Hematopoietic multipotent progenitor cell treated with erythropoietin and hydrocortisone succinate and interleukin-3 and kit ligand, for 15 days (in vitro differentiated cells): ENCODE measurements at regions not wholly inside any gene's neighbourhood (a gene's known extent, or its start where the extent isn't known, plus 50 kb on each side); places are given as distances from the start of the nearest gene placed in this dataset.

Experiments used
- DNase-seq: peaks from one replicate; pipeline ENCODE4 v3.0.0-alpha.2; 2015; ENCODE audit warnings: low spot score

DNA sequence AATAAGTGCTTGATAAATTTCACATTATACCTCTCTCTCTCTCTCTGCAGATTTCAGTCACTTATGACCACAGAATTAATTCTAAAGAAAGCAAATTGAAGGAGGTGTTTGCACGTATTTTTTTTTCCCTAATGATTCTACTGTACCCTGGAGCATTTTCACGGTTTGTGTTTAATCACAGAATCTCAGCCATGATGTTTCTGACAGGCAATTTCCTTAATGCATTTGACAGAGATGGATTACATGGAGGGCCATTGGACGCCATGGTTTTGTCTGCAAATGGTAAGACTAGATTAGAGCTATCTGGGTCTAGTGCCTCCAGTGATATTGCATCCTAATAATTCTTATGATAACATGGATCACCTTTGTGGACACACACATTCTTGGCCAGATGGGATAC lies 147.5 kb upstream of the RBFOX1 start:
- DNase-seq = no peak

DNA sequence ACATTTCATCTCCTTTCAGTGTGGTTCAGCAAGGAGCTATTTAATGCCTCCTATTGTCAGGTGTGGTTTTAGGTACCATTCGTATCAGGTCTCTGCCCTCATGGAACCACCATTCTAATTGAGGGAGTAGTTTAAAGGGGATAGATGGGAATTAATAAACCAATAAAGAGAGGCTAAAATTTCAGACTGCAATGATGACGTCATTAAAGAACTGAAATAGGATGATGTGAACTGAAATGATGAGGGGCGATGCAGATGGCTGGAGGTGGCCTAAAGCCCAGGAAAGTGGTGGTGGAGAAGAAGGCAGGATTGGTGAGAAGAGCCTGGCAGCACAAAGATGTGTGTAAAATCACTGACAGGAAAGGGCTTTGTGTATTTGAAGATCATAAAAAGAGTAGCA lies 148.9 kb upstream of the RBFOX1 start:
- DNase-seq = no peak

DNA sequence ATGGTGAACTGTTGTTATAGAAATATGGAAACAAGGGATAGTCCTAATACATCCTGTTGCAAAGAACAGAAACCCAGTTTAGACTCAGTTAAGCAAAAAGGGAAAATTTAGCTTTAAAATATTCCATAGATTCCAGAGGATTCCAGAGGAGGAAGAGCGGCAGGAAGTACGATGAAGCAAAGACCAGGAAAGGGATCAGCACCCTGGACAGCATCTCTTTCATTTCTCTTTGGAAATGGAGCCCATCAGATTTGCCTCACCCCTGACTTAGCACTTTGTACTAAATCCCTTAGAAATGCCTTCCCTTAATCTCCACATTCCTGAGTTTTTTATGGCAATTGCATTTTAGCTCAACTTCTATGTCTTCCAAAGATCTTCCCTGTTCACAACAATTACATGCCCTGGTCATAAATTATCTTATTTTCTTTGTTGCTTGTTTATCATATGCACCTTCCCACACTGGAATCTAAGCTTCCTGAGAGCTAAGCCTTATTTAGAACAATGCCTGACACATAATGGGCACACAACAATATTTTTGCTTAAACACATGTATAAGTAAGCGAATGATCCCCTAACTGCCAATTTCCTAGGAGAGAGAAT lies 150.0 kb upstream of the RBFOX1 start:
- no peak for DNase-seq

DNA sequence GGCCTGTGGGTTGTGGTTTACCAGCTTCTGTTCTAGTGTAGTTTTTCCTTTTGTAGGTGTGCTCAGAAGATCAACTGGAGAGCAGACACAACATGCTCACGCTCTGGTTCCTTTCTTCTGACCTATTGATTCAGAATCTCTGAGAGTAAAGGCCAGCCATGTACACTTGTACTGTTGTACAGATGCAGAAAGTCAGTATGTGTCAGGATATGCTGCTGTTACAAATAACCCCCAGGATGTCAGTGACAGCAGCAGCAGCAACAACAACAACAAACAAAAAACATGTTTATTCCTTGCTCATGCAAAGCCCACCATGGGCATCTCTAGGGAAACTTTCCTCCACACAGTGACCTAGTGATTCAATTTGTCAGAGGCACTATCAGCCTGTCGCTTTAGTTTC lies 154.8 kb upstream of the RBFOX1 start:
- DNase-seq = no peak

DNA sequence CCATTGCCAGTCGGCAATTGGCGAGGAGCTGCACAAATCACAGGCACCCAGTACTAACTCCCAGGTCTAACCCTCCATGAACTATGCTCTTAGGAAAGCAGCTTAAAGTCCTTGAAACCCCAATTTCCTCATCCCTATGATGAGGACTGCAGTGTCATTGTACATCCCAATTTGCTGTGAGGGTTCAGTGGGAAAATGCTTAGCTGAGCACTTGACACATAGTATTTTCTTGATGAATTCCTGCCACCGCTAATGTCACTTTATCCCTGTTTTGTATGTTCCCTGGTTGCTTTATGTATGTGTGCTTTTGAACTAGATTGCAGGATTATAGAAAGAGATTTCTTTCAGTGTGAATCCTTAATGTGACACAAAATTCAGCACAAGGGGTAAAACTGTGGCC lies 161.5 kb upstream of the RBFOX1 start:
- no peak for DNase-seq

- DNase-seq = no peak
Measured at GRCh38 chr16:7167626-7168025, 165.0 kb upstream of the RBFOX1 start.

DNA sequence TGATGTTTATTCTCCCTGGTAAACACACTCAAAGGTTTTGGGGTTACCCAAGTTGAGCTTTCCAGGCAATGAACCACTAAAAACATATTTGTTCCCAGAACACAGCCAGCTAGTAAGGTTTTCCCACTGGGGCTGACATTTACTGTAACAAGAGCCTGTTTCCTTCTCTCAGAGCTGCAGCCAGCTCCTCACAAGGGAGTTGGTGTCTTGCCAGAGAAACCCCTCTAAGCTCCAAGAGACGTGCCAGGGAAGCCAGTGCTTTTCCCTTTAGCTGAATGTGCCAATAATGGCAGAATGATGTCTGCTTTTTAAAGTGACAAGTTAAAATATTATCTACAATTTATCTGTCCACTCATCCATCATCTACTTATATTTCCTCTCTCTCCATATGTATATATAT lies 170.8 kb upstream of the RBFOX1 start:
- no peak for DNase-seq

GRCh38 chr16:7160093-7160492 lies 172.6 kb upstream of the RBFOX1 start:
- DNase-seq = no peak

DNA sequence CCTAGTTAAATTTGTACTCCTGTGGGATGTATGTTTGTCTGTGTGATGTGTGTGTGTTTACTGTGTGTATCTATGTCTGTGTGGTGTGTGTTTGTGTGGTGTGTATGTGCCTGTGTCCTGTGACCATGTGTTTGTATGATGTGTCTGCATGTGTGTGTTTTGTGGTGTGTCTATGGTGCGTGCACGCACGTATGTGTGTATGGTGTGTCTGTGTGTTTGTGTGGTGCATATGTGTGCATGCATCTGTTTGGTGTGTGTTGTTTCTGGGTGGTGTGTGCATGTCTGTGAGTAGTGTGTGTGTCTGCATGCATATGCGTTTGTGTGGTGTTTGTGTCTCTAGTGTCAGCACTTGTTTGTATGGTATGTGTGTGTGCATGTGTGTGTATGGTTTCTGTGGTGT lies 174.2 kb upstream of the RBFOX1 start:
- no peak for DNase-seq

DNA sequence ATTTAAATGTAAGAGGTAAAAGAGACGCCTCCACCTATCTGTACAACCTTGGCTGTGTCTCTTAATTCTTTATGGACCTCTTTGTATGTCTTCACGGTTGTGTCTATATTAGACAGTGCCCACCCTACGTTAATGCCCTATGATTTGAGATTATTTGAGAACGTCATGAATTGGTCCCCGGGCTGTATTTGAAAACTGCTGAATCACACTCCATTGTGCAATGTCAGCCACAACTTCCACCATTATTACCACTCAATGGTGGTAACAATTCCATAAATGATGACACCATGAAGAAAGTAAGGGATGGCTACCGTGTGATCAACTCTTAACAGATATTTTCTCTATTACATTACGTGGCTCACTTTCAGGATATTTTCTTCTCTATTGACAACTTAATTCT lies 182.4 kb upstream of the RBFOX1 start:
- DNase-seq = no peak

- no peak for DNase-seq
Measured at GRCh38 chr16:7148606-7149005, 184.0 kb upstream of the RBFOX1 start.

- DNase-seq = no peak
Measured at GRCh38 chr16:7140899-7141298, 191.7 kb upstream of the RBFOX1 start.

DNA sequence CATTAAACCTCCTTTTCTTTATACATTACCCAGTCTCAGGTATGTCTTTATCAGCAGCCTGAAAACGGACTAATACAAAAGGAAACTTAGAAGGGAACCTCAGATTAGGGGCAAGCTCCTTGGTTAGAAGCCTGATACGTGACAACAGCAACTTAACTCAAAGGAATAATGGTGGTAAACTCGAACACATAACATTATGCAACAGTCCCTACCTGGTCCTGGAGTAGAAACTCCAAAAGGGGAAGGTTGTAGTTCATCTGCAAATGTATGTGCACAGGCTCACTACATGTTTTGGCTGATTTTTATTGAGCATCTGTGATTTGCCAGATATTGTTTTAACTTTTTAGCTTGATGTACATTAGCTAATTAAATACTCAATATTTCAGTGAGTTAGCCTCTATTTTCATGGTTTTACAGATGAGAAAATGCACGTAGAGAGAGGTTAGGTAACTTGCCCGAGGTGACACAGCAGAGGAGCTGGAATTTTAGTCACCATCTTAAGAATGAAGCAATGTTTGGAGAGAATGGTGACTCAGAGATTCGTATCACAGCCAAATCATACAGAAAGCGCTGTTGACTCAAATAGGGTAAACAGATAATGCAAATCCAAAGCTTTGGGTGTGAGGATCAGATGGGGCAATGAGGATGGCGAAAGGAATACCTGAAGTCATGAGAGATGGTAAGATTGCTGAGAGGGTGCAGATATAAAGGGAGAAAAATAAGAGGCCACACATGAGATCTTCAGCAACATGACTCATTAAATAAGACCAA lies 194.9 kb upstream of the RBFOX1 start:
- DNase-seq = no peak

DNA sequence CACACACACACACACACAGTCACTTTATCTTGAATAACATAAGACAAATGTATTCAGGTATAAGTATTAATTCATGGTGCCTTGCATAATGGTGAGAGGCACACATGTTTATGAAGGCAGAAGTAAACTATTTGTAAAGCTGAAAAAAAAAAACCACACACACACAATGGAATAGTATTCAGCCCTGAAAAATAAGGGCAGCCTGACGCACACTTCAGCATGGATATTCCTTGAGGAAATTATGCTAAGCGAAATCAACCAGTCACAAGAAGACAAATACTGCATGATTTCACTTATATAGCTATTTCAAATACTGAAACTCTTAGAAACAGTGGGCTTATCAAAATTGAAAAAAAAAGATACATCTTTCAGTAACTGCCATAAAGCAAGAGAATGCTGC lies 200.2 kb upstream of the RBFOX1 start:
- no peak for DNase-seq

DNA sequence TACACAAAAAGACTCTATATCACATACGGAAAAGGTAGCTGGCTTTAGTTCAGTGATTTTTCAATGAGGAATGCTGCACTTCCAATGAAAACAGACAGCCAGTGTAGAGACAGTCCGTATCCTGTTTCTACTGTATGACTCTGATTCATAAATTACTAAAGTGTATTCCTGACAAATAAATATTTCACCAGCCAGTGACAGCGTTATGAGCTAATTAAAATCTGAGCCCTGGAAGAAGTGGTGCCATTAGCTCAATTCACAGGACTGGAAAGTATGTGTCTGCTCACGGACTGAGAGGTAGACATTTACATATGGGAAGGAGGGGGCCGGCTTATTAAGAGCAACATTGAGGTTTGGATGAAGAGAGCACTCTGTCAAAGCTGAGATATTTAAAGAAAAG lies 207.9 kb upstream of the RBFOX1 start:
- DNase-seq = no peak

- no peak for DNase-seq
Measured at GRCh38 chr16:7124242-7124641, 208.4 kb upstream of the RBFOX1 start.

DNA sequence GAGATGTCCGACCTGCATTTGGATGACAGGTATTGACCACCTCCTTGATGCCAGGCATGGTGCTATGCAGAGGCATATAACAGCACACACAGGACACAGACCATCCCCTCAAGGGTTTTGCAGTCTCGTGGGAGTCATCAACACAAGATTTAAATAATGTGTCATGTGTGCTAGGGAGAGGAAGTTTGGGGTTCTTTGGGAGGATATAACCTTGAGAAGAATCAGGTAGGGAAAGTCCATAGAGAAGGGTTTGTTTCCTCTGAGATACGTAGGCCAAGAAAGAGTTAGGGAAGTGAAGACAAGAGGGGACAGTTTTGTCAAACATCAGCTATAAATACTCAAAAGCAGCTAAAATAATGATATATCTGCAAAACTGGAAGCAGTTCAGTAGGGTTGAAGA lies 215.9 kb upstream of the RBFOX1 start:
- no peak for DNase-seq

DNA sequence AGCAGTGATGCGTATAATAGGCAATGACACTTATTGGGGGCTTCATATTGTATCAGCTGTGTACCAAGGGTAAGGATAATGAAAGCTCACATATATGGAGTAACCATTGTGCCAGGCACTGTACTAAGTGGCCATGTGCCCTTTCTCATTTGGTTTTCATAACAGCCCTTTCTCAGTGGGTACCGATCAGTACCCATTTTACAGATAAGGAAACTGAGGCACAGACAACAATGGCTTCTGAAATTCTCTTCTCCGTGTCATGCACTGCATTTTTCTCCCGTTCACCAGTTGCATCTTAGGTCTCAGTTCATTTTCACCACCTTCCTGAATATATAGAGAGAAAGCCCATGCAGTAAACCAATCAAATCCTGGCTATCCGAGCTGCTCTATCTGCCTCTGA lies 216.7 kb upstream of the RBFOX1 start:
- no peak for DNase-seq

DNA sequence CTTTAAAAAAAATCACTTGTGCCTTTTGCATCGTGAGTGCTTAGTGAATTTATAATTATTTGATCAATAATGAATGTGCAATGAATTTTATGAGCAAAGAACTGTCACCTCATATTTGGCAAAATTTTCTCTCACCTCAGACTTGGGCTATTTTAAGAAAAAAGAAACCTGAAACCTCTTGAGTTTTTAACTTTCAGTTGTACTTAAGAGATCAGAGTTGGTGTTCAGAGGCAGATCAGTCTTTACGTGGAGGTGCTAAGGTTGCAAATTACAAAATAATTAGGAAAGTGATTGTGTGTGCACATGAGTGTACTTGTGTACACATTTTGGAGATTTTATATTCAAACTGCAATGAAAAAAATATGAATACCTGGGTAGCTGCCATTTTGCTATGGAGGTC lies 218.7 kb upstream of the RBFOX1 start:
- DNase-seq = no peak

- no peak for DNase-seq
Measured at GRCh38 chr16:7113395-7113794, 219.2 kb upstream of the RBFOX1 start.

GRCh38 chr16:7111265-7111664 lies 221.4 kb upstream of the RBFOX1 start:
- no peak for DNase-seq

- DNase-seq = no peak
Measured at GRCh38 chr16:7107436-7107835, 225.2 kb upstream of the RBFOX1 start.

DNA sequence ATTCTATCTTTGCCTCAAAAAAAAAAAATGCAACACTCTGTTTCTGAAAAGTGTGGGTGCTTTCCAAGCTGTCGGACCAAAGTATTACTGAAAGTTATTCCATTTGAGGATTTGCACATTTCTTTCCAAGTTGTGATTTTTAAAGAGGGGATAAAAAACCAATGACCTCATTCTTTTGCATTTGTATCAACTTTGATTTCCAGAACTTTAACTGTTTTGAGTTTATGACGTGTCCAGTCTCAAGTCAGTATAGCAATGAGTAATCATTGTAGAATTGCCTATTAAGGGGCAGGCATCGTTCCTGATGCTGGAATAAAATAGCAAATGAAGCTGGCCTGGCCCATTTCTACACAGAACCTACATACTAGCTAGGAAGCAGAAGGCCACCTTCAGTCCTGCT lies 229.6 kb upstream of the RBFOX1 start:
- no peak for DNase-seq

GRCh38 chr16:7101054-7101453 lies 231.6 kb upstream of the RBFOX1 start:
- no peak for DNase-seq
